ENCODE measurements at regions not wholly inside any gene's neighbourhood (a gene's known extent, or its start where the extent isn't known, plus 50 kb on each side); places are given as distances from the start of the nearest gene placed in this dataset.
A peak's percentile ranks its signal among the peaks of the same experiment; 100 is the strongest.

DNA sequence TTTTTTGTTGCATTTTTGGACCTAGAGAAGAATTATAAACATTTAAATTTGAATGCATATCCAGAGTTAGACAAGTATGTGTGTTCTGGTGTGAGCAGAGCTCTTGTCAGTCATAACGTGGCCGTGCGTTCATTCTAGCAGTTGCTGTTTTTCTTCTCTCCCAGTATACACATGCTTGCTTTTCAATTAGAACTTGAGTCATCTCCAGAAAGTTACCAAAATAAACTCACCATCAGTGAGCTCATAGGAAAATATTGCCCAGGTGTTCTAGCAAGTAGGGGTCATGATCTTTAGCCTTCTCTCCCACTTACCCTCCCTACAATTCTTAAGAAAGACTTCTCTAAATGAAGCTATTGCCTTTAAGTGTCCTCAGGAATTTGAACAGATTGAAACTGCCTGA is 247.5 kb upstream of the TUT7 start:
- H3K27me3 Mint-ChIP-seq (ENCODE audit: low read depth, poor library complexity): peaks cover 6% of the 10 kb centered on the region
- H3K4me1 Mint-ChIP-seq: peaks cover 57% of the 10 kb centered on the region

DNA sequence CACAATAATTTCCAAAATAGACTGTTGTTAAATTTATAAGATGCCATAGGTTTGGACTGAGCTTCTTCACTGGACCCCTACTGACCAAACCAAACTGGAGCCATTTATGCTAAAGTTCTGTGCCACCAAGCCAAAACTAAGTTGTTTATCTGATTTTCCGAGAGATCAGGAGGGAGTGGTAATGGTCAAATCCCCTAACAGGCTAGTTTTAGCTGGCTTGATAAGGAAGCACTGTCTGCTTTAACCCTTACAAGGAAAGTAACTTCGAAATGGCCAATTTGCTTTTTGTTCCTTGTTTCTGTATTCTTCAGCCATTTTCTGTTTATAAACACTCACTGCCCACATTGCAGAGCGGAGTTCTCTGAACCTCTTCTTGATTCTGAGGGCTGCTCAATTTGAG is 246.8 kb upstream of the TUT7 start:
- Mint-ChIP-seq H3K27me3 (ENCODE audit: low read depth, poor library complexity) (peaks cover 6% of the 10 kb centered on the region), H3K27ac (peak overlapping the region; percentile 56), H3K9me3 (peaks cover 13% of the 10 kb centered on the region), H3K4me1 (peaks cover 57% of the 10 kb centered on the region), H3K36me3 (ENCODE audit: low read depth) (peaks cover 10% of the 10 kb centered on the region), H3K4me3 (no peak overlapping the region)
- no peak for DNase-seq
- TF ChIP-seq, protein P1, sequence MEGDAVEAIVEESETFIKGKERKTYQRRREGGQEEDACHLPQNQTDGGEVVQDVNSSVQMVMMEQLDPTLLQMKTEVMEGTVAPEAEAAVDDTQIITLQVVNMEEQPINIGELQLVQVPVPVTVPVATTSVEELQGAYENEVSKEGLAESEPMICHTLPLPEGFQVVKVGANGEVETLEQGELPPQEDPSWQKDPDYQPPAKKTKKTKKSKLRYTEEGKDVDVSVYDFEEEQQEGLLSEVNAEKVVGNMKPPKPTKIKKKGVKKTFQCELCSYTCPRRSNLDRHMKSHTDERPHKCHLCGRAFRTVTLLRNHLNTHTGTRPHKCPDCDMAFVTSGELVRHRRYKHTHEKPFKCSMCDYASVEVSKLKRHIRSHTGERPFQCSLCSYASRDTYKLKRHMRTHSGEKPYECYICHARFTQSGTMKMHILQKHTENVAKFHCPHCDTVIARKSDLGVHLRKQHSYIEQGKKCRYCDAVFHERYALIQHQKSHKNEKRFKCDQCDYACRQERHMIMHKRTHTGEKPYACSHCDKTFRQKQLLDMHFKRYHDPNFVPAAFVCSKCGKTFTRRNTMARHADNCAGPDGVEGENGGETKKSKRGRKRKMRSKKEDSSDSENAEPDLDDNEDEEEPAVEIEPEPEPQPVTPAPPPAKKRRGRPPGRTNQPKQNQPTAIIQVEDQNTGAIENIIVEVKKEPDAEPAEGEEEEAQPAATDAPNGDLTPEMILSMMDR (IDR thresholded peaks at IDR 0.05): no peak

More for the DNA sequence above, 247.5 kb upstream of the TUT7 start:
- Mint-ChIP-seq H3K36me3 (ENCODE audit: low read depth) (peaks cover 6% of the 10 kb centered on the region), H3K27ac (no peak overlapping the region), H3K4me3 (no peak overlapping the region), H3K9me3 (peaks cover 8% of the 10 kb centered on the region)
- DNase-seq: no peak
- TF ChIP-seq, protein P1 (IDR thresholded peaks at IDR 0.05): no peak

DNA sequence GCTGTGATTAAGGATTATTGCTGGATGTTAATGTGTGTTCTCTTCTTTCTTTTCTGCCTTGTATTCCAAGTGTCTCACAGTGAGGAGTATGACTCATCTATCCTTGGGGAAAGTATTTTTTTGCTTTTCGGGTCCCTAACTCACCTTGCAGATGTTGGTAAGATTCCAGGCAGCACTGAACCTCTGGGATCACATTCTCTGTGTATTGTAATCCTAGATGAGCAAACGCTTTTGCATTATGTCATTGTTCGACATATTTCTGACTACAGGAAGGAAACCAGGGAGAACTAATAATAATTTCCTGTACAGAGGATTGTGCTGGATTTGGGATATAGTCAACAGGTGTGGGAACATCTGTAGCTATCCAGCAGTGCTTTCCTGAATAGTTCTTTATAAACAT is 246.1 kb upstream of the TUT7 start:
- TF ChIP-seq, protein P1 (IDR thresholded peaks at IDR 0.05): no peak
- Mint-ChIP-seq H3K27ac (no peak overlapping the region), H3K36me3 (ENCODE audit: low read depth) (peaks cover 10% of the 10 kb centered on the region), H3K27me3 (ENCODE audit: low read depth, poor library complexity) (peaks cover 6% of the 10 kb centered on the region), H3K4me1 (peaks cover 57% of the 10 kb centered on the region), H3K4me3 (no peak overlapping the region), H3K9me3 (peaks cover 13% of the 10 kb centered on the region)
- DNase-seq: no peak

DNA sequence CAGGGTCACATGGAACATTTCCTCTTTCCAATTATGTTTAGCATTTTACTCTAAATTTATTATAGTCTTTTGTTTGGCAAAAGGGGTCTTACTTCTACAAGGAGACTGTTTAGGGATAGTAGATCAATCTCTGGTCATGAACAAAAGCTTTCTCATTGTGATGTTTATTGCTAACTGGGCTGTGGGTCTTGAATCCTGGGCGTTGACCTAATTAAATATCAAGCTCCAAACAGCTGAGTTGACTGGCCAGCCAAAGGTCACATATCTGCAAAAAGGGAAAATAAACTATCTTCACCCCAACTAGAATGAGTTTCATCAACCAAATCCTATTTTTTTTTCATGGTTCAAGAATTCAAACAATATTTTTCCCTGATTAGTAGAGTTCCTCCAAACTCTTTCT is 245.4 kb upstream of the TUT7 start:
- H3K4me3 Mint-ChIP-seq: no peak overlapping the region
- TF ChIP-seq, protein P1 (IDR thresholded peaks at IDR 0.05): no peak
- peak overlapping the region; percentile 12 for H3K27ac Mint-ChIP-seq
- DNase-seq: no peak
- peaks cover 10% of the 10 kb centered on the region for H3K36me3 Mint-ChIP-seq (ENCODE audit: low read depth)
- H3K9me3 Mint-ChIP-seq: peaks cover 13% of the 10 kb centered on the region
- peaks cover 57% of the 10 kb centered on the region for H3K4me1 Mint-ChIP-seq
- H3K27me3 Mint-ChIP-seq (ENCODE audit: low read depth, poor library complexity): peaks cover 6% of the 10 kb centered on the region

DNA sequence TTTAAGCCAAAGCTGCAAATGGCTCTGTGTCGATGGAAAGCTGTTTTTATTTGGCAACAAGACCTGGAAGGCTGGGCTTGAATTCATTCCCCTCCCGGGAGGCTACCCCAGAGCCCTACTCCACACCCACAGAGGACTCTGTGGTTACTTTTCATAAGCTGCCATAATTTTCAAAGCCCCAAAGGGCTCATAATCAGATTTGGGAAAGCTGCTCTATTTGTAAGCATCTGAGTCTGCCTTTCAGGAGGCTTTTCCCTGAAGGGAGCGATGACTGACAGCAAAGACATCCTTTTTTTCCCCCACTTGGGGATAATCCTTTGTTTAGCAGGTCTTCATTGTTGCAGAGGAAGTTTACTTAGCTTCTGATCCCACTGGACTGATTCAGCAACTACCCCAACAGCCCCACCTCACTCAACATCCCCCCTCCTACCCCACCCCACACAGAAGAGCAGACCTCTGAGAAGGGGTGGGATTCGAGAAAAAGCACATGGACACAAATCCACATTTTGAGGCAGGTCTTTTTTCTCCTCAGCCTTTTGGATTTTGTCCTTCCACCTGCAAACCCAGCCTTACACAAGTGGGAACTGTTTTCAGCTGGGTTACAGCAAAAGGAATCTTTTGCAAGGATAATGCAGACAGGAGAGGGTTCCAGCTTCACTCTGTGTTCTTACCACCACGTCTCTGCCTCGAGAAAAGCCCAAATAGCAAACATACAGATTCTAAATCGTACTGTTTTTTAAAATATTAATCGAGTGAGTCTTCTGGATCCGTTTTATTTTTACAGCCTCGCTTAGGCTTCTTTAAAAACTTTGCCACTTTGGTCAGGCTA is 244.4 kb upstream of the TUT7 start:
- H3K4me3 Mint-ChIP-seq: peak overlapping the region; percentile 1
- DNase-seq: no peak
- H3K4me1 Mint-ChIP-seq: peaks cover 57% of the 10 kb centered on the region
- peak overlapping the region; percentile 81 for H3K27ac Mint-ChIP-seq
- TF ChIP-seq, protein P1 (IDR thresholded peaks at IDR 0.05): no peak
- peaks cover 10% of the 10 kb centered on the region for H3K36me3 Mint-ChIP-seq (ENCODE audit: low read depth)
- peaks cover 13% of the 10 kb centered on the region for H3K9me3 Mint-ChIP-seq
- peaks cover 6% of the 10 kb centered on the region for H3K27me3 Mint-ChIP-seq (ENCODE audit: low read depth, poor library complexity)

DNA sequence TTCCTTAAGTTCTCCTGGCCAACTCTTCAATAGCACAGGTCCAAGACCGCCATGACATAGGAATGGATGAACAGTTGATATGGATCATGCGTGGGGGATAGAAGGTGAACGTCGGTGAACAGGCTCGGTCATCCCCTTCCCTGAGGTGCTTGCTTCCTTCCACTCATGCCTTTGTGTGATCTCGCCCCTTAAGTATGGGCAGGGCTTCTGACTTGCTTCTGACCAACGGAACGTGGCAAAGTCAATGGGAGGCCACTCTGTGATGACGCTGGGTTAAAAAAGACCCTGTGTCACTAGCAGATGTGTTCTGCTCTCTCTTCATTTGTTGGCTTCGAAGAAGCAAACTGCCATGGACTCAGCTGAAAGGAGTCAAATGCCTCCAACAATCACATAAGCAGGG is 240.5 kb upstream of the TUT7 start:
- TF ChIP-seq, protein P1 (IDR thresholded peaks at IDR 0.05): no peak
- Mint-ChIP-seq H3K9me3 (peaks cover 17% of the 10 kb centered on the region), H3K27ac (no peak overlapping the region), H3K36me3 (ENCODE audit: low read depth) (peaks cover 10% of the 10 kb centered on the region), H3K4me3 (no peak overlapping the region), H3K27me3 (ENCODE audit: low read depth, poor library complexity) (peaks cover 3% of the 10 kb centered on the region), H3K4me1 (peaks cover 26% of the 10 kb centered on the region)
- no peak for DNase-seq

All from nephron progenitor cell (in vitro differentiated cells).